ENCODE measurements at regions not wholly inside any gene's neighbourhood (a gene's known extent, or its start where the extent isn't known, plus 50 kb on each side); places are given as distances from the start of the nearest gene placed in this dataset.

- DNase-seq: no peak
Measured at GRCh38 chr14:46279327-46279726, 372.3 kb downstream of the RPL10L start.

GRCh38 chr14:46259536-46259935, 392.0 kb downstream of the RPL10L start:
- no peak for DNase-seq

GRCh38 chr14:46256381-46256780, 395.2 kb downstream of the RPL10L start:
- no peak for DNase-seq

GRCh38 chr14:46250113-46250703, 401.4 kb downstream of the RPL10L start:
- DNase-seq: no peak

GRCh38 chr14:46248001-46248630, 403.5 kb downstream of the RPL10L start:
- no peak for DNase-seq

- DNase-seq: no peak
Measured at GRCh38 chr14:46245276-46245675, 406.3 kb downstream of the RPL10L start.

- no peak for DNase-seq
Measured at GRCh38 chr14:46233786-46234185, 417.8 kb downstream of the RPL10L start.

- no peak for DNase-seq
Measured at GRCh38 chr14:46230540-46230939, 421.0 kb downstream of the RPL10L start.

- DNase-seq: no peak
Measured at GRCh38 chr14:46215801-46216200, 435.8 kb downstream of the RPL10L start.

GRCh38 chr14:46198676-46199075, 452.9 kb downstream of the RPL10L start:
- DNase-seq: no peak

GRCh38 chr14:46197856-46198255, 453.7 kb downstream of the RPL10L start:
- DNase-seq: no peak

Measured in NCI-H187 treated with DMSO at 0.1 percent for 48 hours (cell line).